Prostate gland (tissue), 2 donors: ENCODE measurements at regions not wholly inside any gene's neighbourhood (a gene's known extent, or its start where the extent isn't known, plus 50 kb on each side); places are given as distances from the start of the nearest gene placed in this dataset.

Source experiments
- POLR2A ChIP-seq: fragments of 450-650 bp; IDR thresholded peaks from one replicate; pipeline ENCODE4 v1.6.1; 2016; ENCODE audit warnings: antibody characterized with exemption, mild to moderate bottlenecking
- POLR2AphosphoS5 ChIP-seq: sonication (generic); formaldehyde crosslinking; IDR thresholded peaks from one replicate; pipeline ENCODE4 v1.6.1; 2017; ENCODE audit warnings: antibody characterized with exemption
- TF ChIP-seq, protein P1 (sequence below), 4 experiments: fragments of 200-600 bp in 2 of 4; fragments of 450-650 bp in 2 of 4; sonication (generic) in 2 of 4; IDR thresholded peaks; 1 replicate in 3 of 4; 2 replicates in 1 of 4; pipeline ENCODE4 v1.5.1; 2016 to 2019; ENCODE audit warnings: antibody characterized with exemption in 4 of 4, mild to moderate bottlenecking in 2 of 4, moderate library complexity in 2 of 4

DNA sequence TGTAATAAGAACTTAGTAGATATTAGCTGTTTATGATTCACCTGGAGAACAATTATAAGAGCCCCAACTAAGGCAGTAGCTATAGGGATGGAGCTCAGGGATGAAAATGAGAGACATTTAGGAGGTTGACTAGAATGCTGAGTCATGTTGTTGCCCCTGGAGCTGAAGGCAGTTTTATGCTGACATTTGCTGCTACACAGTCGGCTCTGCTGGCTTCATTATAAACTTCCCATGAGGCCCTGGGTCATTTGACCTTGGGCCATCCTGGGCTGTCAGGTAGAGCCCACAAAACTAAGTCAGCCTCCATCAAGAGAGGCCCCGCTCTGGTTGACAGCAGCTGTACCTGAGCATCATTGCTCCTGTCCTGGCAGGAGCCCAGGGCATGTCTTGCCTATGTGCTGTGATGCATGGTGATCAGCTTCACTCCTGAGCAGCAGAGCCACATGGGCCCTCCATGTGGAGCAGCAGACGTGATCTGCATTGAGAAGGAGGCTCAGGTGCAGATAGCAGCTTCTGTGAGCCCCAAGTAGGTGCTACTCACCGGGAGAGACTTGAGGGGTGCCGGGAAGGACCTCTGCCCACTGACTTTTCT, 112.4 kb downstream of the TBX19 start:
- TF ChIP-seq, protein P1, sequence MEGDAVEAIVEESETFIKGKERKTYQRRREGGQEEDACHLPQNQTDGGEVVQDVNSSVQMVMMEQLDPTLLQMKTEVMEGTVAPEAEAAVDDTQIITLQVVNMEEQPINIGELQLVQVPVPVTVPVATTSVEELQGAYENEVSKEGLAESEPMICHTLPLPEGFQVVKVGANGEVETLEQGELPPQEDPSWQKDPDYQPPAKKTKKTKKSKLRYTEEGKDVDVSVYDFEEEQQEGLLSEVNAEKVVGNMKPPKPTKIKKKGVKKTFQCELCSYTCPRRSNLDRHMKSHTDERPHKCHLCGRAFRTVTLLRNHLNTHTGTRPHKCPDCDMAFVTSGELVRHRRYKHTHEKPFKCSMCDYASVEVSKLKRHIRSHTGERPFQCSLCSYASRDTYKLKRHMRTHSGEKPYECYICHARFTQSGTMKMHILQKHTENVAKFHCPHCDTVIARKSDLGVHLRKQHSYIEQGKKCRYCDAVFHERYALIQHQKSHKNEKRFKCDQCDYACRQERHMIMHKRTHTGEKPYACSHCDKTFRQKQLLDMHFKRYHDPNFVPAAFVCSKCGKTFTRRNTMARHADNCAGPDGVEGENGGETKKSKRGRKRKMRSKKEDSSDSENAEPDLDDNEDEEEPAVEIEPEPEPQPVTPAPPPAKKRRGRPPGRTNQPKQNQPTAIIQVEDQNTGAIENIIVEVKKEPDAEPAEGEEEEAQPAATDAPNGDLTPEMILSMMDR (IDR thresholded peaks at IDR 0.05): no peak
- TF ChIP-seq POLR2A (no peak), POLR2AphosphoS5 (no peak)
